ENCODE measurements at regions not wholly inside any gene's neighbourhood (a gene's known extent, or its start where the extent isn't known, plus 50 kb on each side); places are given as distances from the start of the nearest gene placed in this dataset.
"Not testable (repeated sequence)": the region's sequence is repeated elsewhere in the genome, so short reads cannot be mapped to it uniquely, and the experiment has no call there.

GRCh38 chr19:56919308-56919995 lies 78.9 kb upstream of the PEG3 start (continued):
- no peak for TF ChIP-seq VEZF1 (CRISPR knock-in tag; IDR thresholded peaks at IDR 0.05)
- no peak for TF ChIP-seq FOXA3 (CRISPR knock-in tag; conservative IDR thresholded peaks at IDR 0.05 in 1 of 2, IDR thresholded peaks at IDR 0.05 in 1 of 2)
- TF ChIP-seq CLOCK (CRISPR knock-in tag; IDR thresholded peaks at IDR 0.05; ENCODE audit: borderline replicate concordance): no peak
- no peak for TF ChIP-seq ZNF146 (CRISPR knock-in tag; IDR thresholded peaks at IDR 0.05; ENCODE audit: unreplicated experiment)

- WGBS (ENCODE audit: insufficient coverage, low coverage, missing lambda C conversion rate): 0% methylated on average over 5 of the region's 5 CpGs
- H4K20me1 ChIP-seq (replicated peaks; ENCODE audit: control insufficient read depth, insufficient read depth, low read length); FAIRE-seq; CTCF ChIA-PET (ENCODE audit: low intra/inter-chr PET ratio); H3K27ac ChIP-seq (ENCODE audit: extremely low read depth, low read depth, low read length); H3K4me1 ChIP-seq (replicated peaks in 1 of 2; ENCODE audit: control insufficient read depth in 2 of 2, insufficient read depth in 2 of 2, low read length in 2 of 2); H3K36me3 ChIP-seq (ENCODE audit: control insufficient read depth, insufficient read depth, low read length); H3K9ac ChIP-seq (ENCODE audit: insufficient read depth in 1 of 2, low read depth in 2 of 2, low read length in 2 of 2); H3K9me3 ChIP-seq (replicated peaks; ENCODE audit: control insufficient read depth, insufficient read depth, low read depth, low read length); BruUV-seq (replicated peaks); H3K9me1 ChIP-seq (ENCODE audit: control insufficient read depth, insufficient read depth, low read length); H3K4me3 ChIP-seq; in situ Hi-C loops (cut with MboI); H2AFZ ChIP-seq (ENCODE audit: low read depth, low read length); H3K4me2 ChIP-seq (ENCODE audit: insufficient read depth, low read length); ATAC-seq; DNase-seq (ENCODE audit: extremely low read depth in 1 of 4, low spot score in 3 of 4); intact Hi-C loops (cut with micrococcal nuclease); H3K27me3 ChIP-seq (ENCODE audit: control insufficient read depth in 2 of 2, insufficient read depth in 2 of 2, low read length in 2 of 2); H3K79me2 ChIP-seq (ENCODE audit: control insufficient read depth, insufficient read depth, low read length); POLR2A ChIA-PET: not testable (repeated sequence)
Measured at GRCh38 chr19:56926094-56926493, 85.6 kb upstream of the PEG3 start.

Data from K562 (cell line).